ENCODE measurements at regions not wholly inside any gene's neighbourhood (a gene's known extent, or its start where the extent isn't known, plus 50 kb on each side); places are given as distances from the start of the nearest gene placed in this dataset.
A peak's percentile ranks its signal among the peaks of the same experiment; 100 is the strongest.

DNA sequence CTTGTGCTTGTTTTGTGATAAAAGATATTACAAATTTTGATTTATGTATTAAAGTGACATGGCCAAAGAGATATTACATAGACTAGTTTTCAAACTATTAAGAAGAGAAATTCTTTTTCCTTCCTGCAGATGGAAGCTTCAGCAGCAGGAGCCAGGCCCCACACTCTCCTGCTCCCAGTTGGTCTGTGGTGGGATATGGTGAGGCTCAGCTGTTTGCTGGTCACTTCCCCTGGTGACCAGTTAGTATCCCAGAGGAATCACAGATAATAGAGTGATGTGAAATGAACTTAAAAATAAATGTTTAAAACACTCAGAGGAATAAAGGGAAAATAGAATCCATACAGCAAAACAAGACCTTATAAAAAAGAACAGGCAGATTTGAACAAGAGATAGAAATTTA lies 154.7 kb downstream of the KTN1 start:
- H3K36me3 ChIP-seq (replicated peaks; ENCODE audit: control insufficient read depth, insufficient read depth, low read length): no peaks in the 10 kb centered on the region
- no peaks in the 10 kb centered on the region for H3K27me3 ChIP-seq (ENCODE audit: control insufficient read depth, insufficient read depth, low read length)
- DNase-seq: no peak
- no peak overlapping the region for H3K4me3 ChIP-seq (ENCODE audit: insufficient read depth, low read depth, low read length)

DNA sequence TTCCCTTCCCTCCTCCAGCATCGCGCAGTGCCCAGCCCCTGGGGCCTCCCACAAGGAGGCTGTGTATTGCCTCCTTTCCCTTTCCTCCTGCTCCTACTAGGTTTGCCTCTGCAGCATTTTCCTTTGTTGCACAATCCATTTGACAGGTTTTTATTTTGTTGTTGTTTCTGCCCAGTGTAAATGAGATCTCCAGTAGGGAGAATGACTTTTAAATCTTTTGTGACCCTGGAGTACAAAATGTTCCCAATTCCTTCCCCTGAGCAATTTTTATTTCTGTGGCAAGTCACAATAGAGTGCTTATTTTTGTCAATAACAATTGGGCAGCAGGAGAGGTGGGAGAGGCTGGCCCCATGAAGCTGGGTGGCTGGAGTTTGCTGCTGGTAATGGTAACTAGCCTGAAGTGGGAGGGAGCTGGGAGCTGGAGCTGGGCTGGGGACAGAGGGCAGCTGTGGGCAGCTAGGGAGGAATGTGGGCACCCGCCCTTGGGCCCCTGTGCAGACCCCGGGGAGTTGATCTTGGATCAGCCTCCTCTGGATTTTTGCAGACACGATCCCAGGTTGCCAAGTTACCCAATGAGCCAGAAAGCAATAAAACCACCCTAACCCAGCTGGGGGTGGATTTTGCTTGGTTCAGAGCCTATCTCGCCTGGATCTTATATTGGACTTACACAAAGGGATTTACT lies 160.1 kb downstream of the KTN1 start:
- H3K36me3 ChIP-seq (replicated peaks; ENCODE audit: control insufficient read depth, insufficient read depth, low read length): no peaks in the 10 kb centered on the region
- no peaks in the 10 kb centered on the region for H3K27me3 ChIP-seq (ENCODE audit: control insufficient read depth, insufficient read depth, low read length)
- no peak overlapping the region for H3K4me3 ChIP-seq (ENCODE audit: insufficient read depth, low read depth, low read length)
- DNase-seq: no peak

DNA sequence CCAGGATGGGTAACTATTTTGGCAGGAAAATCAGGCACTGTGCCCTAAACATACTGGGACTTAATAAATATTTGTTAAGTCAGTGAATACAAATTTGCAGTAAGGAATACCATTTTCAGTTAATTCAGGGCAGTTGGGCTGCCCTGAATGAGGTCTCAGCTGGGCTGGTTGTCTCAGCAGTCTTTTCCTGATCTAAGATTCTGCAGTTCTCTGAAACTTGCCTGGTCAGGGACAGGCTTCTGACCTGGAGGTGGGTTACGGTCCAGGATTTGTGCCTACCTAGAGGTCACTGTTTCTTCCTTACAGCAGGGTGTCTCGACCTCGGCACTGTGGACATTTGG lies 160.6 kb downstream of the KTN1 start:
- no peaks in the 10 kb centered on the region for H3K36me3 ChIP-seq (replicated peaks; ENCODE audit: control insufficient read depth, insufficient read depth, low read length)
- H3K4me3 ChIP-seq (ENCODE audit: insufficient read depth, low read depth, low read length): no peak overlapping the region
- no peaks in the 10 kb centered on the region for H3K27me3 ChIP-seq (ENCODE audit: control insufficient read depth, insufficient read depth, low read length)
- DNase-seq: no peak

DNA sequence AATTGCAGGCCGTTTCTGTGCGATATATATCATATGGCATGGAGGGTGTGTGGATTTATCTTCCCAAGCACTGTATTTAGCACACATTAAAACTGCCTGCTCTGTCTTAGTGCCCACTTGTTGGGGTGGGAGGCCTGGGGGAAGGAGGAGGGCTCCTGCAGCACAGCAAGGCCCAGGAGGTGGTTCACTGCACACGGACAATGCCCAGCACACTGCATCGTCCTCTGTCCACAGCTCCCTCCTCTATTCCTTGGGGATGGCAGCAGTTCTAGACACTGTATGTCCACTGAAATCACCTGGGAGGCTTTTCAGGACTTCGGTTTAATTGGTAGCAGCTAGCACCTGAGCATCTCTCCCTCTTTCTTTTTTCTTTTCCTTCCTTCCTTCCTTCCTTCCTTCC lies 161.2 kb downstream of the KTN1 start:
- H3K4me3 ChIP-seq (ENCODE audit: insufficient read depth, low read depth, low read length): no peak overlapping the region
- DNase-seq: no peak
- no peaks in the 10 kb centered on the region for H3K36me3 ChIP-seq (replicated peaks; ENCODE audit: control insufficient read depth, insufficient read depth, low read length)
- no peaks in the 10 kb centered on the region for H3K27me3 ChIP-seq (ENCODE audit: control insufficient read depth, insufficient read depth, low read length)

DNA sequence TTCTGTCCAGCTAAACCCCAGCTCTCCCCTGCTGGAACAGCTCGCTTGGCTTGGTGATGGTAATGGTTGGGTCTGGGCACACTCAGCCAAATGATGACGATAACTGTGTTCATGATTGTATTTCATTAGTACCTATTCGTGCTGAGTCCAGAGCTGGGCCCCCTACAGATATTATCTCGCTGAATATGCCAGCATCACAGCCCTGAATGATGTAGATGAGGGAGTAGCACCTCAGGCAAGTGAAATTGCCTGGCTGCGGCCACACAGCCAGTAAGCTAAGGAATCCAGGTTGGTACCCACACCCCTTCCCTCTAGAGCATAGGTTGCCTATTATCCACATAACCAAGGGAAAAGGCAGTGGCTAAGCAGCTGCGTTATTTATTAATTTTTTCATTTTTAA lies 163.5 kb downstream of the KTN1 start:
- Histone ChIP-seq H3K4me3 (ENCODE audit: insufficient read depth, low read depth, low read length) (no peak overlapping the region), H3K36me3 (replicated peaks; ENCODE audit: control insufficient read depth, insufficient read depth, low read length) (no peaks in the 10 kb centered on the region), H3K27me3 (ENCODE audit: control insufficient read depth, insufficient read depth, low read length) (no peaks in the 10 kb centered on the region)
- DNase-seq: no peak

DNA sequence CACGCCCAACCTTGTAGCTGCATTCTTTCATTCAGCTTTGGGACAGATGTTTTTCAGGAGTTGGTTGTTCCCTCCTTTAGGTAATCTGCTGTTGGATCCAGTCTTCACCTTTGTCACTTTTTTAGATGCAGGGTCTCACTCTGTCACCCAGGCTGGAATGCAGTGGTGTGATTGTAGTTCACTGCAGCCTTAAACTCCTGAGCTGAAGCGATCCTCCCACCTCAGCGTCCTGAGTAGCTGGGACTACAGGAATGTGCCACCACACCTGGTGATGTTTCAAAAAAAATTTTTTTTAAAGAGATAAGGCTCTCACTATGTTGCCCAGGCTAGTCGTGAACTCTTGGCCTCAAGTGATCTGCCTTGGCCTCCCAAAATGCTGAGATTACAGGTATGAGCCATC lies 164.3 kb downstream of the KTN1 start:
- H3K36me3 ChIP-seq (replicated peaks; ENCODE audit: control insufficient read depth, insufficient read depth, low read length): no peaks in the 10 kb centered on the region
- no peaks in the 10 kb centered on the region for H3K27me3 ChIP-seq (ENCODE audit: control insufficient read depth, insufficient read depth, low read length)
- DNase-seq: no peak
- H3K4me3 ChIP-seq (ENCODE audit: insufficient read depth, low read depth, low read length): no peak overlapping the region

DNA sequence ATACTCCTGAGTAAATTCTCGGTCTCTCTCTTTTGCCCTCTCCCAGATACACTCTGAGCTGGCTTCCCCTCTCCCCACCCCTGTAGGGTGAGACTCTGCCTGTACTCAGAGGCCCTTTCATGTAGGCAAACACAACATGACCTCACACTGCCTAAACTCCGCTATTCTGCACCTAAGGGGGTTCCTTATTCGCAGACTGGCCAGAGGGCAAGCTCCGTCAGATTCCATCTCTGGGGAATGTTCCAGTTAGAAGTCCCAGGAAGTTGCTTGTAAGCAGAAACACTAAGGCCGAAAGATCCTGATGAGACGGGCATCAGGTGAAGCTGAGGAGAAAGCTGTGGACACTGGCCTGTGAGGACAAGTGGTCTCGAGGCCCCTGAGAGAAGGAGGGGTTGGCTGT lies 165.9 kb downstream of the KTN1 start:
- Histone ChIP-seq H3K27me3 (ENCODE audit: control insufficient read depth, insufficient read depth, low read length) (no peaks in the 10 kb centered on the region), H3K4me3 (ENCODE audit: insufficient read depth, low read depth, low read length) (no peak overlapping the region), H3K36me3 (replicated peaks; ENCODE audit: control insufficient read depth, insufficient read depth, low read length) (no peaks in the 10 kb centered on the region)
- DNase-seq: no peak

DNA sequence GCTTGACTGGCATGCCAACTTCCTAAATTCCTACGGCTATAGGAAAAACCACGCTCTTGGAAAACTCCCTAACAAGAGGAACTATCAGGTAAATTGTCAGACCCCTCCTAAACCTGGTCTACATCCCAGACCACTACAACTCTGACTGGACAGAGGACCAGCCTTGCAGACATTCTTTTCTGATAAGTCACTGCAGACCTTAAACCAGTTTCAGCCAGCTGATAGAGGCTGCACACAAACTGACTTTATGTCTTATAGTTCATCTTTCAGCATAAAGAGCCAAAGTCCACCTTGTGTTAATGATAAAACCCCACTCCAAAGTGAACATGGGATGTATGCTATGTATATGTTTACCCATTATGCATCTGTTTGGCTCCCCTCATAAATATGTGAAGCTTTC lies 166.6 kb downstream of the KTN1 start:
- no peaks in the 10 kb centered on the region for H3K36me3 ChIP-seq (replicated peaks; ENCODE audit: control insufficient read depth, insufficient read depth, low read length)
- no peak for DNase-seq
- no peaks in the 10 kb centered on the region for H3K27me3 ChIP-seq (ENCODE audit: control insufficient read depth, insufficient read depth, low read length)
- H3K4me3 ChIP-seq (ENCODE audit: insufficient read depth, low read depth, low read length): no peak overlapping the region

DNA sequence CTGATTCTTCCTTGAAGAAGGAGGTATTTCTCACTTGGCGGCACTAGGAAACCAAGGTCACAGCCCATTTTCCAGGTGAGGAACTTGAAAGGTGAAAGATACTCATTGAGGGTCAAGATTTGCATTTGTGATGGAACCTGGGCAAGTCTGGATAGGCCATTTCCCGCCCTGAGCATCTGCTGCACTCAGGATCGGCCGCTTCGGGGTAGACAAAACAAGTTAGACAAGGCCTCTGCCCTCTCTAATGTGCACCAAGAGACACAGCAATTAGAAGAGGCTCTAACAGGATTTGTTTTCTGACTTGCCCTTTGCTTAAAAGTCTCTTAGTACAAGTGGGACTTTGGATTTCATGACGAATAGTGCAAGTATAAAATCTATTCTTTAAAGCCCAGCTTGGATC lies 167.2 kb downstream of the KTN1 start:
- no peak for DNase-seq
- H3K4me3 ChIP-seq (ENCODE audit: insufficient read depth, low read depth, low read length): no peak overlapping the region
- no peaks in the 10 kb centered on the region for H3K36me3 ChIP-seq (replicated peaks; ENCODE audit: control insufficient read depth, insufficient read depth, low read length)
- H3K27me3 ChIP-seq (ENCODE audit: control insufficient read depth, insufficient read depth, low read length): no peaks in the 10 kb centered on the region

DNA sequence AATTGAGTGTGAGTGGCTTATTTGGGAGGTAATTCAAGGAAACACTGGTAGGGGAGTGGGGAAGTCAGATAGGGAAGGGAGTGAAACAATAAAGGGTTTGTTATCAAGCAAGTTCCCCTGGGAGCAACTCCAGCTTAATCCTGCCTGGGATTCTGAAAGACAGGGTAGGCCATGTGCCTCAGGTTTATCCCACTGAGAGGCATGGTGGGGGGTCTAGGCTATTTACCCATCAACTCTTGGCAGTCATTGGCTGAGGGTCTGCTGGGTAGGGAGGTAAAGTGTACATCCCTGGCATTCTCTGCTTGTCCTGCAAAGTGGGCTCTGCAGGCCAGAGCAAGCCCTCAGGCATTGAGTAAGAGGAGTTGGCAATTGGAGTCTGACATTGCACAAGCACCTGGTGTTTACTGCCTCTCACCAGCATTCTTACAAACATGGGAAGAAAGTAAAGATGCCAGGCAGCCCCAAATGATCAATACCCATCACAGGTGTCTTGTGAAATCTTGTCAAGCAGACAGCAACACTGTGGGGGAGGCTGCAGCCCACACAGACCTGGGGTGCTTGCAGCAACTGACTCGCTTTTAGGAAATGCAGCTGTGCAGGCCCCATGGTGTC lies 169.3 kb downstream of the KTN1 start:
- Histone ChIP-seq H3K27me3 (ENCODE audit: control insufficient read depth, insufficient read depth, low read length) (no peaks in the 10 kb centered on the region), H3K4me3 (ENCODE audit: insufficient read depth, low read depth, low read length) (no peak overlapping the region), H3K36me3 (replicated peaks; ENCODE audit: control insufficient read depth, insufficient read depth, low read length) (no peaks in the 10 kb centered on the region)
- no peak for DNase-seq

DNA sequence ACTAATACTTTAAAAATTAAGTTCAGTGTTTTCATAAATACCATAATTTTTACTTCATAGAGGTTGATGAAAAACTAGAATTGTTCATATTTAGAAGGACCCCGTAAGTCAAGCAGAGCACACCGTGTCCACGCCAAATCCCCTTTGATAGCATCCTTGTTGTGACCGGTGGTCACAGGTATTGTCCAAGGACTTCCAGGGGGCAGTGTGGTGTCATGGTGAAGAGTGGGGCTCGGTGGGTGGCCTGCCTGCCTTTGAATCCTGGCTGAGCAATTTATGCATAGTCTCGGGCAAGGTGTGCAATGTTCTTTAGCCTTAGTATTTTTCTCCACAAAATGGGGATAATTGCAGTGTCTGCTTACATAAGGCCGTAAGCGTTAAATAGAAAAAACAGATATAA lies 169.9 kb downstream of the KTN1 start:
- DNase-seq: no peak
- no peaks in the 10 kb centered on the region for H3K36me3 ChIP-seq (replicated peaks; ENCODE audit: control insufficient read depth, insufficient read depth, low read length)
- no peaks in the 10 kb centered on the region for H3K27me3 ChIP-seq (ENCODE audit: control insufficient read depth, insufficient read depth, low read length)
- H3K4me3 ChIP-seq (ENCODE audit: insufficient read depth, low read depth, low read length): no peak overlapping the region

DNA sequence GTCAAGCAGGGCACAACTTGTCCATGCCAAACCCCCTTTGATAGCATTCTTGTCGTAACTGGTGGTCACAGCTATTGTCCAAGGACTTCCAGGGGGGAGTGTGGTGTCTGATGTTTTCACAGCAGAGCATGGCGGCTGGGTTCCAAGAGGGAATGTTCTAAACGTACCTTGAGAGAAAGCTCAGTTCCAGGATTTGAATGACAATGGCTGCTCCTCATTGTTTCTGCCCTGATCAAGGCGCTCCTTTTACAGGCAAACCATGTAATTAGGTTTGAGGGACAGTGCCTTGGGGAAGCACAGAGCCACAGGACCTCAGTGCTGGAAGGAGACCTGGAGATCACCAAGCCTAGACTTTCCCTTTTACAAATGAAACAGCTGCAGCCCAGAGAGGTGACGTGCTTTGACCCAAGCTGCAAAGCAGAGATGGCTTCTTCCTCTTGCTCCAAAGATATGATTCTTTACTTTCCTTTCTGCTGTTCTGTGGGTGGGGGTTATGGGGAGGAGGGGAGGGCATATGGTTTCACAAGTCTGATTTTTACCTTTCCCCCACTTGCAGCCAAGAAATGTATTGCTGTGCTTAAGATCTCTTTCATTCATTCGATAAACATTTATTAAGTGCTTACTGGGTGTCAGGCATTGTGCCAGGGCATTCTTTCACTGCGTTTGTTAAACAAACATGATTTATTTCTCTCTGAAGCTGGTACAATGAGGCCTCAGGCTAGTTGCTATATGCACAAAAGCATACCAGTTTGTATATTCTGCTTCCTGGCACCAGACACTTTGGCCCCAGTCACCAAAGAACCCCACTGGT lies 172.8 kb downstream of the KTN1 start:
- peak; percentile 47 for DNase-seq
- H3K27me3 ChIP-seq (ENCODE audit: control insufficient read depth, insufficient read depth, low read length): no peaks in the 10 kb centered on the region
- H3K36me3 ChIP-seq (replicated peaks; ENCODE audit: control insufficient read depth, insufficient read depth, low read length): no peaks in the 10 kb centered on the region
- no peak overlapping the region for H3K4me3 ChIP-seq (ENCODE audit: insufficient read depth, low read depth, low read length)

DNA sequence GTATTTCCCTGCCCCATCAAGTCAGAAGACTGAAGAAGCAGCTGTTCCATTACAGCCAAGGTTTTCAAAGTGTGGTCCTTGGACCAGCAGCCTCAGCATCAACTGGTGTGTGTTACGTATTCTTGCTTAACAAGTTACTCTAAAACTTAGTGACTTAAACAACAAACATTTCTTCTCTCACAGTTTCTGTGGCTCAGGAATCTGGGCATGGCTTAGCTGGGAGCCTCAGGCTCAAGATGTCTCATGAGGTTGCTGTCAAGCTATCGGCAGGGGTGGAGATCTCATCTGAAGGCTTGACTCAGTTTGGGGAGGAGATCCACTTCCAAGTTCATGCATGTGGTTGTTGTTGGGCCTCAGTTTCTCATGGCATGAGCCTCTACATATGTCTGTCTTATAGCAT lies 174.5 kb downstream of the KTN1 start:
- H3K4me3 ChIP-seq (ENCODE audit: insufficient read depth, low read depth, low read length): no peak overlapping the region
- no peak for DNase-seq
- H3K36me3 ChIP-seq (replicated peaks; ENCODE audit: control insufficient read depth, insufficient read depth, low read length): no peaks in the 10 kb centered on the region
- no peaks in the 10 kb centered on the region for H3K27me3 ChIP-seq (ENCODE audit: control insufficient read depth, insufficient read depth, low read length)

DNA sequence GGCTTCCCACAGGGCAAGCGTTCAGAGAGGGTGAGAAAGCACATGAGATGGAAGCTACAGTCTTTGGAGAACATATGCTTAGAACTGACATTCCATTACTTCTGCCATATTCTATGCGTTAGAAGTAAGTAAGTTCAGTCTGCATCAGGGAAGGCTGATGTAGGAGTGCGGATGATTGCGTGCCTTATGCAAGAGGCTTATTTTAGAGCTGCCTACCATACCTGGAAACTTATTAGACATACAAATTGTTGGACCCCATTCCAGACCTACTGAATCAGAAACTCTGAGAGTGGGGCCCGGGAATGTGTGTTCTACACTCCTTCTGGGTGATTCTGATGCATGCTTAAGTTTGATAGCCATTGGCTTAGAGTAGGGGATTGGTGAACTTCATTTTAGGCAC lies 174.9 kb downstream of the KTN1 start:
- no peaks in the 10 kb centered on the region for H3K27me3 ChIP-seq (ENCODE audit: control insufficient read depth, insufficient read depth, low read length)
- H3K36me3 ChIP-seq (replicated peaks; ENCODE audit: control insufficient read depth, insufficient read depth, low read length): no peaks in the 10 kb centered on the region
- no peak for DNase-seq
- H3K4me3 ChIP-seq (ENCODE audit: insufficient read depth, low read depth, low read length): no peak overlapping the region

DNA sequence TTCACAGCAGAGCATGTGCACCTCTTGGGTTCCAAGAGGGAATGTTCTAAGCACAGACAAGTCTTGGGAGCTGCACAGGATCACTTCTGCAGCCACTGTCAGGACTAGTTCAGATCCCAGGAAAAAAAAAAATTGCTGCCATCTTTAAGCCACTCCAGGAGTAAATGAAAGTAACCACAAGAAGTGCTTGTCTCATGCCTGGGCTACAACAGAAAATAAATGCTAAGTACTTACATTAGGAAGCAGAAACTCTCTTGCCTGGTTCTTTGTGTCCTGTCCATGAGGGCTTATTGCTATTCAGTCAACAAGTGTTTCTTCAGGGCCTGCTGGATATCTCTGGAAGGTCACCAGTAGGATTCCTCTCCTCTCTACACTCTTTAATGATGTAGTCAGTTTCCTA lies 176.1 kb downstream of the KTN1 start:
- DNase-seq: no peak
- H3K36me3 ChIP-seq (replicated peaks; ENCODE audit: control insufficient read depth, insufficient read depth, low read length): no peaks in the 10 kb centered on the region
- H3K27me3 ChIP-seq (ENCODE audit: control insufficient read depth, insufficient read depth, low read length): no peaks in the 10 kb centered on the region
- no peak overlapping the region for H3K4me3 ChIP-seq (ENCODE audit: insufficient read depth, low read depth, low read length)

All from H7 (cell line).